A549 (cell line): ENCODE measurements at regions not wholly inside any gene's neighbourhood (a gene's known extent, or its start where the extent isn't known, plus 50 kb on each side); places are given as distances from the start of the nearest gene placed in this dataset.

ENCODE experiments used
- ATAC-seq, 2 experiments: fragments of 200-7000 bp in 1 of 2; fragments of >200 bp in 1 of 2; cut with Nextera tagmentation in 1 of 2; cut with Tn5 transposase in 1 of 2; 3 replicates each; pipeline versions ENCODE4 v1.8.0 to v1.9.1; 2018 to 2020; ENCODE audit warnings: mild to moderate bottlenecking in 1 of 2, moderate library complexity in 1 of 2
- CTCF ChIA-PET: fragments of 300-600 bp; sonication (Branson Sonifier 250); formaldehyde crosslinking; extraction: SDS; loops from one replicate; lab custom pipeline; 2021; ENCODE audit warnings: antibody characterized with exemption, inconsistent platforms; lab: Yijun Ruan, JAX
- POLR2A ChIA-PET: fragments of 350-600 bp; formaldehyde crosslinking; extraction: SDS; loops from one replicate; lab custom pipeline; 2021; ENCODE audit warnings: antibody characterized with exemption, inconsistent platforms; lab: Yijun Ruan, JAX
- DNase-seq, 2 experiments: peaks; one replicate each; pipeline versions ENCODE4 v3.0.0 to v3.0.0-alpha.2; 2011 to 2016; ENCODE audit warnings: low read depth in 1 of 2, low spot score in 1 of 2
- FAIRE-seq: peaks from 2 replicates; lab custom pipeline; 2011; peaks lifted over from hg19 to GRCh38; lab: Jason Lieb, UNC
- H3K27ac ChIP-seq, 2 experiments: fragments of >200 bp; sonication (Bioruptor Twin); formaldehyde crosslinking; 3 replicates each; pipeline ENCODE4 v1.5.1; 2016 to 2017
- H3K4me1 ChIP-seq: fragments of >200 bp; sonication (Bioruptor Twin); formaldehyde crosslinking; 3 replicates; pipeline ENCODE4 v1.6.1; 2016
- H3K4me2 ChIP-seq: fragments of >200 bp; sonication (Bioruptor Twin); formaldehyde crosslinking; 3 replicates; pipeline ENCODE4 v1.6.1; 2016
- H3K4me3 ChIP-seq: fragments of >200 bp; sonication (Bioruptor Twin); formaldehyde crosslinking; 3 replicates; pipeline ENCODE4 v1.5.1; 2016
- H3K9me3 ChIP-seq: fragments of >200 bp; sonication (Bioruptor Twin); formaldehyde crosslinking; 3 replicates; pipeline ENCODE4 v1.6.1; 2016
- ATOH8 ChIP-seq: fragments of 250-450 bp; sonication (Bioruptor Pico); IDR thresholded peaks from 2 replicates; pipeline ENCODE4 v1.5.0; 2020; ENCODE audit warnings: low read depth, mild to moderate bottlenecking, moderate library complexity
- BHLHE40 ChIP-seq: IDR thresholded peaks from 2 replicates; pipeline ENCODE4 v1.6.1; 2012; ENCODE audit warnings: low read depth, low read length, inconsistent platforms
- CBX2 ChIP-seq: fragments of 200-600 bp; sonication (generic); IDR thresholded peaks from 2 replicates; pipeline ENCODE4 v1.6.1; 2016; ENCODE audit warnings: low read depth, mild to moderate bottlenecking, borderline replicate concordance
- CEBPB ChIP-seq, 2 experiments: fragments of >200 bp in 1 of 2; sonication (Bioruptor Twin) in 1 of 2; formaldehyde crosslinking in 1 of 2; IDR thresholded peaks; 2 replicates each; pipeline ENCODE4 v1.6.1; 2012 to 2016
- EHMT2 ChIP-seq: fragments of 200-600 bp; sonication (generic); IDR thresholded peaks from 2 replicates; pipeline ENCODE4 v1.6.1; 2016; ENCODE audit warnings: antibody characterized with exemption, low read depth, mild to moderate bottlenecking, moderate library complexity
- ELK1 ChIP-seq: fragments of 150-350 bp; IDR thresholded peaks from 2 replicates; pipeline ENCODE4 v1.6.1; 2014; ENCODE audit warnings: low read depth, mild to moderate bottlenecking, low read length
- EP300 ChIP-seq, 2 experiments: fragments of >200 bp; sonication (Bioruptor Twin); formaldehyde crosslinking; IDR thresholded peaks; 2 replicates in 1 of 2; 3 replicates in 1 of 2; pipeline ENCODE4 v1.6.1; 2016 to 2017
- ESRRA ChIP-seq: fragments of 150-350 bp; IDR thresholded peaks from 2 replicates; pipeline ENCODE4 v1.6.1; 2014; ENCODE audit warnings: mild to moderate bottlenecking, low read length, borderline replicate concordance
- FOXS1 ChIP-seq: fragments of 250-450 bp; sonication (Bioruptor Pico); IDR thresholded peaks from 2 replicates; pipeline ENCODE4 v1.5.0; 2020; ENCODE audit warnings: mild to moderate bottlenecking, moderate library complexity
- HES2 ChIP-seq: fragments of >200 bp; sonication (Bioruptor Twin); formaldehyde crosslinking; IDR thresholded peaks from 2 replicates; pipeline ENCODE4 v1.6.1; 2016
- HOXA7 ChIP-seq: fragments of 250-450 bp; sonication (Bioruptor Pico); IDR thresholded peaks from 2 replicates; pipeline ENCODE4 v1.5.0; 2020; ENCODE audit warnings: mild to moderate bottlenecking, moderate library complexity
- HOXB13 ChIP-seq: fragments of 250-450 bp; sonication (Bioruptor Pico); IDR thresholded peaks from 2 replicates; pipeline ENCODE4 v1.5.0; 2020; ENCODE audit warnings: low read depth, mild to moderate bottlenecking, moderate library complexity
- KDM5A ChIP-seq: fragments of 200-600 bp; sonication (generic); IDR thresholded peaks from 2 replicates; pipeline ENCODE4 v1.6.1; 2016; ENCODE audit warnings: antibody characterized with exemption, mild to moderate bottlenecking
- MAX ChIP-seq: IDR thresholded peaks from 2 replicates; pipeline ENCODE4 v1.6.1; 2012
- MAZ ChIP-seq: fragments of 150-350 bp; IDR thresholded peaks from 2 replicates; pipeline ENCODE4 v1.6.1; 2014; ENCODE audit warnings: antibody characterized with exemption, low read depth, low read length, borderline replicate concordance
- MYC ChIP-seq: IDR thresholded peaks from 2 replicates; pipeline ENCODE4 v1.6.1; 2012; ENCODE audit warnings: mild to moderate bottlenecking, inconsistent platforms, low read length, improper control_type of control experiment, borderline replicate concordance
- NFE2L2 ChIP-seq: fragments of 150-350 bp; conservative IDR thresholded peaks from 2 replicates; pipeline ENCODE4 v1.6.1; 2014; ENCODE audit warnings: low read length
- NPAS2 ChIP-seq: fragments of 250-450 bp; sonication (Bioruptor Pico); IDR thresholded peaks from 2 replicates; pipeline ENCODE4 v1.8.0; 2022; ENCODE audit warnings: mild to moderate bottlenecking, moderate library complexity, borderline replicate concordance
- NR3C1 ChIP-seq: fragments of >200 bp; sonication (Bioruptor Twin); formaldehyde crosslinking; IDR thresholded peaks from 3 replicates; pipeline ENCODE4 v1.6.1; 2017
- POLR2AphosphoS2 ChIP-seq: conservative IDR thresholded peaks from 2 replicates; pipeline ENCODE4 v1.6.1; 2012; ENCODE audit warnings: low read length, improper control_type of control experiment, inconsistent platforms
- RARB ChIP-seq: fragments of 250-450 bp; sonication (Bioruptor Pico); IDR thresholded peaks from 2 replicates; pipeline ENCODE4 v1.8.0; 2021; ENCODE audit warnings: mild to moderate bottlenecking, moderate library complexity
- RCOR1 ChIP-seq: fragments of 150-350 bp; IDR thresholded peaks from 2 replicates; pipeline ENCODE4 v1.6.1; 2014; ENCODE audit warnings: antibody characterized with exemption, low read length, low read depth
- RFX5 ChIP-seq: fragments of 450-650 bp; IDR thresholded peaks from 2 replicates; pipeline ENCODE4 v1.7.1; 2014; ENCODE audit warnings: antibody characterized with exemption, mild to moderate bottlenecking, moderate library complexity
- RNF2 ChIP-seq: fragments of 200-600 bp; sonication (generic); IDR thresholded peaks from 2 replicates; pipeline ENCODE4 v1.6.1; 2016; ENCODE audit warnings: low read depth, mild to moderate bottlenecking, antibody characterized with exemption, moderate library complexity, borderline replicate concordance
- SREBF2 ChIP-seq: fragments of 450-650 bp; IDR thresholded peaks from 2 replicates; pipeline ENCODE4 v1.6.1; 2014; ENCODE audit warnings: mild to moderate bottlenecking, moderate library complexity
- TP53 ChIP-seq: fragments of 250-450 bp; sonication (Bioruptor Pico); IDR thresholded peaks from 2 replicates; pipeline ENCODE4 v1.5.0; 2021; ENCODE audit warnings: mild to moderate bottlenecking, moderate library complexity
- ZSCAN20 ChIP-seq: fragments of 250-450 bp; sonication (Bioruptor Pico); IDR thresholded peaks from 2 replicates; pipeline ENCODE4 v1.8.0; 2022; ENCODE audit warnings: mild to moderate bottlenecking, moderate library complexity
- WGBS: methylation state at CpG from one replicate; pipeline ENCODE4 v1.1.6; 2017; ENCODE audit errors: missing lambda C conversion rate; 5-methylcytosine and 5-hydroxymethylcytosine counted together
- TF ChIP-seq, protein P1 (sequence below): IDR thresholded peaks from 2 replicates; pipeline ENCODE4 v1.6.1; 2012; ENCODE audit warnings: low read depth, borderline replicate concordance
- TF ChIP-seq, protein P2 (sequence below): fragments of >200 bp; sonication (Bioruptor Twin); formaldehyde crosslinking; IDR thresholded peaks from 3 replicates; pipeline ENCODE4 v1.5.1; 2016
- TF ChIP-seq, protein P3 (sequence below): fragments of 450-650 bp; IDR thresholded peaks from 2 replicates; pipeline ENCODE4 v1.6.1; 2014; ENCODE audit warnings: antibody characterized with exemption
- TF ChIP-seq, protein P4 (sequence below): fragments of >200 bp; sonication (Bioruptor Twin); formaldehyde crosslinking; IDR thresholded peaks from 3 replicates; pipeline ENCODE4 v1.6.1; 2016

DNA sequence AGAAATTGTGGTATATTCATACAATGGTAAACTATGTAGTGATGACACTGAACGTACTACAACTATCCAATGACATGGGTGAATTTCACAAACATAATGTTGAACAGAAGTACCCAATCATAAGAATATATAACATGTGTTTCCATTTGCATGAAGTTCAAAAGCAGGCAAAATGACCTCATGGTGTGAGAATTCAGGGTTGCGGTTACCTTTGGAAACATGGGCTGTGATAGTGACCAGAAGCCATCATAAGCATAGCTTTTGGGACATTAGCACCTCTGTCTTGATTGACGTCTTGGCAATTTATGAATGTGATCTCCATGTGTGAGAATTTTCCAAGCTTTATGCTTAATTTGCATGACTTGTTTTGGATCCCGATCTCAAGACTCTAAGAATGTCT, 500.1 kb upstream of the JAG1 start:
- ATAC-seq (no peak), FAIRE-seq (peak; percentile 89), DNase-seq (no peak)
- Histone ChIP-seq H3K4me3 (no peak overlapping the region), H3K4me1 (peaks cover 12% of the 10 kb centered on the region; the same call in 2 of the 3 replicates), H3K9me3 (no peaks in the 10 kb centered on the region), H3K4me2 (no peak overlapping the region), H3K27ac (no peak overlapping the region)
- no peak for TF ChIP-seq RCOR1
- TF ChIP-seq HOXB13 (CRISPR knock-in tag) = no peak
- TF ChIP-seq, protein P1, sequence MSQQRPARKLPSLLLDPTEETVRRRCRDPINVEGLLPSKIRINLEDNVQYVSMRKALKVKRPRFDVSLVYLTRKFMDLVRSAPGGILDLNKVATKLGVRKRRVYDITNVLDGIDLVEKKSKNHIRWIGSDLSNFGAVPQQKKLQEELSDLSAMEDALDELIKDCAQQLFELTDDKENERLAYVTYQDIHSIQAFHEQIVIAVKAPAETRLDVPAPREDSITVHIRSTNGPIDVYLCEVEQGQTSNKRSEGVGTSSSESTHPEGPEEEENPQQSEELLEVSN = no peak
- no peak for TF ChIP-seq TP53
- no peak for TF ChIP-seq EP300 (IDR thresholded peaks at IDR 0.05)
- no peak for TF ChIP-seq ATOH8
- TF ChIP-seq ELK1 = no peak
- no peak for TF ChIP-seq CBX2
- TF ChIP-seq CEBPB (IDR thresholded peaks at IDR 0.05) = no peak
- no peak for TF ChIP-seq ESRRA
- no peak for TF ChIP-seq MAX
- no peak for TF ChIP-seq MAZ
- no peak for TF ChIP-seq MYC
- no peak for TF ChIP-seq SREBF2
- TF ChIP-seq POLR2AphosphoS2 = no peak
- WGBS = 86% methylated on average over 4 of the region's 4 CpGs
- CTCF ChIA-PET = no interaction called here
- POLR2A ChIA-PET = no interaction called here

GRCh38 chr20:11174861-11175260, 501.1 kb upstream of the JAG1 start:
- WGBS = 74% methylated on average over 5 of the region's 5 CpGs
- no peak for DNase-seq
- H3K4me1 ChIP-seq = peaks cover 16% of the 10 kb centered on the region; the same call in 2 of the 3 replicates
- FAIRE-seq = peak; percentile 94
- ChIA-PET POLR2A (no interaction called here), CTCF (interaction anchor here (1.3 kb wide), 1 partner anchor 9 kb away, joined by 5 read pairs; no protein-coding TSS in a partner anchor)
- H3K27ac ChIP-seq = no peak overlapping the region
- H3K9me3 ChIP-seq = no peaks in the 10 kb centered on the region
- no peak overlapping the region for H3K4me3 ChIP-seq
- no peak for TF ChIP-seq KDM5A
- TF ChIP-seq ATOH8 = no peak
- no peak for TF ChIP-seq EP300 (IDR thresholded peaks at IDR 0.05)
- TF ChIP-seq RNF2 = no peak
- no peak for TF ChIP-seq MAX
- TF ChIP-seq BHLHE40 = no peak
- no peak for TF ChIP-seq NPAS2 (CRISPR knock-in tag)
- TF ChIP-seq FOXS1 = no peak
- TF ChIP-seq, protein P2, sequence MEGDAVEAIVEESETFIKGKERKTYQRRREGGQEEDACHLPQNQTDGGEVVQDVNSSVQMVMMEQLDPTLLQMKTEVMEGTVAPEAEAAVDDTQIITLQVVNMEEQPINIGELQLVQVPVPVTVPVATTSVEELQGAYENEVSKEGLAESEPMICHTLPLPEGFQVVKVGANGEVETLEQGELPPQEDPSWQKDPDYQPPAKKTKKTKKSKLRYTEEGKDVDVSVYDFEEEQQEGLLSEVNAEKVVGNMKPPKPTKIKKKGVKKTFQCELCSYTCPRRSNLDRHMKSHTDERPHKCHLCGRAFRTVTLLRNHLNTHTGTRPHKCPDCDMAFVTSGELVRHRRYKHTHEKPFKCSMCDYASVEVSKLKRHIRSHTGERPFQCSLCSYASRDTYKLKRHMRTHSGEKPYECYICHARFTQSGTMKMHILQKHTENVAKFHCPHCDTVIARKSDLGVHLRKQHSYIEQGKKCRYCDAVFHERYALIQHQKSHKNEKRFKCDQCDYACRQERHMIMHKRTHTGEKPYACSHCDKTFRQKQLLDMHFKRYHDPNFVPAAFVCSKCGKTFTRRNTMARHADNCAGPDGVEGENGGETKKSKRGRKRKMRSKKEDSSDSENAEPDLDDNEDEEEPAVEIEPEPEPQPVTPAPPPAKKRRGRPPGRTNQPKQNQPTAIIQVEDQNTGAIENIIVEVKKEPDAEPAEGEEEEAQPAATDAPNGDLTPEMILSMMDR = no peak
- TF ChIP-seq NFE2L2 = no peak
- no peak for TF ChIP-seq HOXA7 (CRISPR knock-in tag)
- no peak for TF ChIP-seq HES2
- no peak for TF ChIP-seq CBX2
- TF ChIP-seq, protein P3, sequence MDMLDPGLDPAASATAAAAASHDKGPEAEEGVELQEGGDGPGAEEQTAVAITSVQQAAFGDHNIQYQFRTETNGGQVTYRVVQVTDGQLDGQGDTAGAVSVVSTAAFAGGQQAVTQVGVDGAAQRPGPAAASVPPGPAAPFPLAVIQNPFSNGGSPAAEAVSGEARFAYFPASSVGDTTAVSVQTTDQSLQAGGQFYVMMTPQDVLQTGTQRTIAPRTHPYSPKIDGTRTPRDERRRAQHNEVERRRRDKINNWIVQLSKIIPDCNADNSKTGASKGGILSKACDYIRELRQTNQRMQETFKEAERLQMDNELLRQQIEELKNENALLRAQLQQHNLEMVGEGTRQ = no peak
- no peak for TF ChIP-seq NR3C1
- TF ChIP-seq RARB (CRISPR knock-in tag) = no peak
- no peak for TF ChIP-seq ZSCAN20 (CRISPR knock-in tag)
- TF ChIP-seq RFX5 = no peak
- TF ChIP-seq, protein P4, sequence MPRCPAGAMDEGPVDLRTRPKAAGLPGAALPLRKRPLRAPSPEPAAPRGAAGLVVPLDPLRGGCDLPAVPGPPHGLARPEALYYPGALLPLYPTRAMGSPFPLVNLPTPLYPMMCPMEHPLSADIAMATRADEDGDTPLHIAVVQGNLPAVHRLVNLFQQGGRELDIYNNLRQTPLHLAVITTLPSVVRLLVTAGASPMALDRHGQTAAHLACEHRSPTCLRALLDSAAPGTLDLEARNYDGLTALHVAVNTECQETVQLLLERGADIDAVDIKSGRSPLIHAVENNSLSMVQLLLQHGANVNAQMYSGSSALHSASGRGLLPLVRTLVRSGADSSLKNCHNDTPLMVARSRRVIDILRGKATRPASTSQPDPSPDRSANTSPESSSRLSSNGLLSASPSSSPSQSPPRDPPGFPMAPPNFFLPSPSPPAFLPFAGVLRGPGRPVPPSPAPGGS = no peak
- TF ChIP-seq EHMT2 = no peak
- H3K4me2 ChIP-seq = no peak overlapping the region
- ATAC-seq = no peak
